ENCODE measurements at regions not wholly inside any gene's neighbourhood (a gene's known extent, or its start where the extent isn't known, plus 50 kb on each side); places are given as distances from the start of the nearest gene placed in this dataset.

GRCh38 chr22:20645954-20646353, 128.0 kb upstream of the SERPIND1 start:
- H3K9me1 ChIP-seq (ENCODE audit: insufficient read depth, low read length), result no peaks in the 10 kb centered on the region
- no peaks in the 10 kb centered on the region for H3K9me3 ChIP-seq (ENCODE audit: control insufficient read depth, insufficient read depth, low read length)
- peaks cover 36% of the 10 kb centered on the region for H3K27me3 ChIP-seq (ENCODE audit: control insufficient read depth, insufficient read depth, low read length)
- intact Hi-C loops (cut with micrococcal nuclease) (no loop called here), in situ Hi-C loops (cut with MboI; ENCODE audit: low sequenced_read_pairs) (no loop called here), dilution Hi-C loops (cut with HindIII; ENCODE audit: low sequenced_read_pairs, unreplicated experiment) (no loop called here)
- H3K9ac ChIP-seq (ENCODE audit: low read depth, low read length), result no peak overlapping the region
- no peak overlapping the region for H2AFZ ChIP-seq (replicated peaks; ENCODE audit: low read length, poor library complexity)
- ChIA-PET POLR2A (ENCODE audit: unreplicated experiment) (no interaction called here), CTCF (no interaction called here)
- no peak overlapping the region for H2BK15ac ChIP-seq (ENCODE audit: low read depth, low read length)
- H4K91ac ChIP-seq (ENCODE audit: insufficient read depth, low read depth, low read length), result no peak overlapping the region
- H3K4me2 ChIP-seq (ENCODE audit: low read depth, low read length), result no peak overlapping the region
- DNase-seq (no peak), ATAC-seq (ENCODE audit: low read depth) (no peak)
- no CpG with 5 or more reads among the region's 2 CpGs for WGBS, 2 experiments (ENCODE audit: extremely low coverage in 2 of 2, insufficient read length in 1 of 2)
- no peaks in the 10 kb centered on the region for H4K20me1 ChIP-seq (ENCODE audit: insufficient read depth, low read length)
- no peak overlapping the region for H2BK120ac ChIP-seq (ENCODE audit: low read depth, low read length)
- no peak overlapping the region for H3K27ac ChIP-seq (ENCODE audit: insufficient read depth, low read length)
- H2AK9ac ChIP-seq (replicated peaks; ENCODE audit: low read depth, low read length, poor library complexity), result no peak overlapping the region
- no peaks in the 10 kb centered on the region for H3K4me1 ChIP-seq (ENCODE audit: control insufficient read depth, insufficient read depth, low read length)
- H3K23ac ChIP-seq (ENCODE audit: low read depth, low read length), result no peak overlapping the region
- TF ChIP-seq USF2 (IDR thresholded peaks at IDR 0.05; ENCODE audit: low read depth, low read length) (no peak), RCOR1 (IDR thresholded peaks at IDR 0.05; ENCODE audit: insufficient replicate concordance, low read length) (no peak), MAFK (IDR thresholded peaks at IDR 0.05; ENCODE audit: low read depth, low read length) (no peak), NFE2L2 (IDR thresholded peaks at IDR 0.05; ENCODE audit: low read depth, low read length) (no peak), RAD21 (IDR thresholded peaks at IDR 0.05; ENCODE audit: low read length) (no peak), SMC3 (IDR thresholded peaks at IDR 0.05; ENCODE audit: low read depth, low read length) (no peak)
- no peak overlapping the region for H4K8ac ChIP-seq (ENCODE audit: low read depth in 2 of 2, low read length in 2 of 2)
- no peaks in the 10 kb centered on the region for H3K36me3 ChIP-seq (ENCODE audit: control insufficient read depth, insufficient read depth, low read length)
- no peak overlapping the region for H3K56ac ChIP-seq (ENCODE audit: extremely low read depth, insufficient read depth, low read length)
- BruUV-seq (replicated peaks), result no TSS peak
- no peak overlapping the region for H2BK5ac ChIP-seq (ENCODE audit: low read depth, low read length, poor library complexity, severe bottlenecking)
- no peak overlapping the region for H2AK5ac ChIP-seq (ENCODE audit: low read depth, low read length)
- H3K14ac ChIP-seq (replicated peaks; ENCODE audit: low read depth, low read length), result no peak overlapping the region
- H3K18ac ChIP-seq (ENCODE audit: low read depth, low read length), result no peak overlapping the region
- H3K79me1 ChIP-seq (ENCODE audit: low read depth in 1 of 2, low read length in 2 of 2), result no peaks in the 10 kb centered on the region
- no peak overlapping the region for H4K5ac ChIP-seq (ENCODE audit: low read depth, low read length)
- H3K4ac ChIP-seq (ENCODE audit: low read depth, low read length), result no peak overlapping the region
- H3K4me3 ChIP-seq (ENCODE audit: insufficient read depth, low read depth, low read length), result no peak overlapping the region
- no peak overlapping the region for H2BK20ac ChIP-seq (ENCODE audit: low read depth, low read length)
